ENCODE measurements at regions not wholly inside any gene's neighbourhood (a gene's known extent, or its start where the extent isn't known, plus 50 kb on each side); places are given as distances from the start of the nearest gene placed in this dataset.

GRCh38 chr5:36786448-36787012, 90.0 kb upstream of the NIPBL start:
- no peak for TF ChIP-seq CTCF (conservative IDR thresholded peaks at IDR 0.05)
- TF ChIP-seq EZH2 (IDR thresholded peaks at IDR 0.05; ENCODE audit: low read depth): no peak
